H1 (cell line): ENCODE measurements at regions not wholly inside any gene's neighbourhood (a gene's known extent, or its start where the extent isn't known, plus 50 kb on each side); places are given as distances from the start of the nearest gene placed in this dataset.

ENCODE experiments used
- KDM1A ChIP-seq: fragments of 200-600, 300-600 bp; sonication (generic); IDR thresholded peaks from 2 replicates; pipeline ENCODE4 v1.7.1; 2016; ENCODE audit warnings: mild to moderate bottlenecking, low read length, borderline replicate concordance
- POU5F1 ChIP-seq: IDR thresholded peaks from 2 replicates; pipeline ENCODE4 v1.6.1; 2011; ENCODE audit warnings: low read depth, mild to moderate bottlenecking, low read length, moderate library complexity
- SRF ChIP-seq: IDR thresholded peaks from 2 replicates; pipeline ENCODE4 v1.6.1; 2011; ENCODE audit warnings: mild to moderate bottlenecking, low read depth, low read length, moderate library complexity
- TF ChIP-seq, protein P1 (sequence below): IDR thresholded peaks from 2 replicates; pipeline ENCODE4 v1.6.1; 2012; ENCODE audit warnings: inconsistent platforms

GRCh38 chr1:163826500-163826899 is 504.7 kb downstream of the NUF2 start (continued):
- TF ChIP-seq POU5F1, result no peak
- TF ChIP-seq, protein P1, sequence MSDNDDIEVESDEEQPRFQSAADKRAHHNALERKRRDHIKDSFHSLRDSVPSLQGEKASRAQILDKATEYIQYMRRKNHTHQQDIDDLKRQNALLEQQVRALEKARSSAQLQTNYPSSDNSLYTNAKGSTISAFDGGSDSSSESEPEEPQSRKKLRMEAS, result no peak
- no peak for TF ChIP-seq SRF
- TF ChIP-seq KDM1A, result no peak
